GM18508 (cell line): ENCODE measurements at regions not wholly inside any gene's neighbourhood (a gene's known extent, or its start where the extent isn't known, plus 50 kb on each side); places are given as distances from the start of the nearest gene placed in this dataset.
"Not testable (repeated sequence)": the region's sequence is repeated elsewhere in the genome, so short reads cannot be mapped to it uniquely, and the experiment has no call there.

Source experiments
- ATAC-seq: cut with Tn5 transposase; IDR thresholded peaks from one replicate; pipeline ENCODE4 v1.9.1; 2021; ENCODE audit warnings: moderate number of reproducible peaks; ENCODE audit not compliant: insufficient read depth, unreplicated experiment

- ATAC-seq: no peak
Measured at GRCh38 chr4:144362366-144362765, 221.8 kb upstream of the GYPA start.

- ATAC-seq: no peak
Measured at GRCh38 chr4:144363890-144364289, 223.4 kb upstream of the GYPA start.

GRCh38 chr4:144366425-144366824 is 225.9 kb upstream of the GYPA start:
- no peak for ATAC-seq

GRCh38 chr4:144371485-144371884 is 231.0 kb upstream of the GYPA start:
- ATAC-seq: no peak

GRCh38 chr4:144374065-144374464 is 233.5 kb upstream of the GYPA start:
- ATAC-seq: peak; percentile 83

- ATAC-seq: no peak
Measured at GRCh38 chr4:144376866-144377265, 236.3 kb upstream of the GYPA start.

- no peak for ATAC-seq
Measured at GRCh38 chr4:144384408-144384807, 243.9 kb upstream of the GYPA start.

GRCh38 chr4:144399927-144400326 is 246.0 kb upstream of the HHIP start:
- peak; percentile 77 for ATAC-seq

GRCh38 chr4:144402176-144402575 is 243.8 kb upstream of the HHIP start:
- no peak for ATAC-seq

- no peak for ATAC-seq
Measured at GRCh38 chr4:144402999-144403398, 243.0 kb upstream of the HHIP start.

GRCh38 chr4:144403893-144404292 is 242.1 kb upstream of the HHIP start:
- ATAC-seq: no peak

GRCh38 chr4:144409525-144409924 is 236.4 kb upstream of the HHIP start:
- no peak for ATAC-seq

GRCh38 chr4:144410230-144410783 is 235.6 kb upstream of the HHIP start:
- no peak for ATAC-seq

GRCh38 chr4:144411119-144411518 is 234.8 kb upstream of the HHIP start:
- no peak for ATAC-seq

- ATAC-seq: no peak
Measured at GRCh38 chr4:144411700-144412099, 234.3 kb upstream of the HHIP start.

- ATAC-seq: no peak
Measured at GRCh38 chr4:144421056-144421455, 224.9 kb upstream of the HHIP start.

- ATAC-seq: no peak
Measured at GRCh38 chr4:144421839-144422565, 224.0 kb upstream of the HHIP start.

GRCh38 chr4:144423930-144424329 is 222.0 kb upstream of the HHIP start:
- no peak for ATAC-seq

GRCh38 chr4:144426023-144426422 is 219.9 kb upstream of the HHIP start:
- ATAC-seq: not testable (repeated sequence)

- ATAC-seq: no peak
Measured at GRCh38 chr4:144442713-144443112, 203.2 kb upstream of the HHIP start.

GRCh38 chr4:144449611-144450010 is 196.3 kb upstream of the HHIP start:
- no peak for ATAC-seq

GRCh38 chr4:144450526-144450925 is 195.4 kb upstream of the HHIP start:
- no peak for ATAC-seq
